HuH-7 (cell line): ENCODE measurements at regions not wholly inside any gene's neighbourhood (a gene's known extent, or its start where the extent isn't known, plus 50 kb on each side); places are given as distances from the start of the nearest gene placed in this dataset.

Experiments used
- DNase-seq: peaks from one replicate; pipeline ENCODE4 v3.0.0; 2011; ENCODE audit warnings: low spot score

GRCh38 chr10:107443813-107444212 is 279.3 kb upstream of the SORCS1 start:
- no peak for DNase-seq

- DNase-seq, result no peak
Measured at GRCh38 chr10:107443326-107443725, 278.8 kb upstream of the SORCS1 start.

- DNase-seq, result no peak
Measured at GRCh38 chr10:107442035-107442505, 277.6 kb upstream of the SORCS1 start.

GRCh38 chr10:107440741-107441140 is 276.2 kb upstream of the SORCS1 start:
- DNase-seq, result no peak

- DNase-seq, result no peak
Measured at GRCh38 chr10:107437921-107438320, 273.4 kb upstream of the SORCS1 start.

DNA sequence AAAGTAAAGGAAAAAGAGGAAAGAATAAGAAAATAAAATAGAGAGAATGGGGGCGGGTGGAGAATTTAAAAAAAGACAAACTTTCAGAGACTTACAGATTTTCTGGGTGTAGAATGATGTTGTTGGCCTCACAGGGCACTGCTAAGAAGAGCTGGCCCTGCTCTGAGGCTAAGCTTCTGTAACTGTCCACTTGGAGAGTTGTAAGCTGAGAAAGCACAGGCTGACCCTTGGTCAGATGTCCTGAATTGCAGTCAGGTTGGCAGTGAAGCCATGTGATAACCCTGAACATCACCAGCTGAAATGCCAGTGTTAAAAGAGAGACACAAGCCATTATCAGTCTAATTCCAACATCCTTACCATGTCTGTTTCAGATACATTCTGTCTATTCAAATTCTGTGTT is 272.1 kb upstream of the SORCS1 start:
- DNase-seq, result no peak

DNA sequence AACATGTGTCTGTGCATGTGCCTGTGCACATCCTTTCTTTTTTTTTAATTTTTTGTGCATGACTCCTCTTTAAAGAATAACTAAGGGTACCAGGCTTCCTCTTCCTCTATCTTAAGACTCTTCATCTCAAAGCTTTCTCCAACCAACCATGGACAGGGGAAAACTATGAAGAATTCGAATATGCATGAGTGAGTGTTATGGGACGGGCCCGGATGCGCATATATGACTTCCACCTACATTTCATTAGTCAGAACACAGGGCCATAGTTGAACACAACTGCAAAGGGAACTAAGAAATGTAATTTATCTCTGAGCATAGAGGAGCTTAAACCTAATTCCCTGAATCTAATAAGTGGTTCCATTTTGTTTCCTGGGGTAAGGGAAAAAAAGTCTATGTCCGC is 270.3 kb upstream of the SORCS1 start:
- no peak for DNase-seq

GRCh38 chr10:107434201-107434600 is 269.7 kb upstream of the SORCS1 start:
- no peak for DNase-seq

GRCh38 chr10:107433605-107434004 is 269.1 kb upstream of the SORCS1 start:
- no peak for DNase-seq

- no peak for DNase-seq
Measured at GRCh38 chr10:107430446-107430845, 265.9 kb upstream of the SORCS1 start.

DNA sequence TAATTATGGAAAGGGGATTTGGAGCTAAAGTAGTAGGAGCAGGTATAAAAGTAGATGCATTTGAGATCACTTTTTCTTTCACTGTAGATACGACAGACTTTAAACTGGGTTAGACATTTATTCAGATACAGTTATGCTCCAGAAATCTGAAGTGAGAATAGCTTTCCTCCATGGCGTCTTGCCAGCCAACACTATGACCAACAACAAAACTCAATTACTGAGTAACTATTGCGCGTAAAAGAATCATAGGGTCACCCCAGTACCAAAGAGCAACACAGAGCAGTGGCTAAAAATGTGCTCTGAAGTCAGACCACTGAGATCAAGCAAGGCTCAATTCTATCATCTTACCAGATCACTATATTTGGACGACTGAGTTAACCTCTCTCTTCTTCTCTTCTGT is 262.5 kb upstream of the SORCS1 start:
- no peak for DNase-seq

GRCh38 chr10:107425931-107426553 is 261.5 kb upstream of the SORCS1 start:
- no peak for DNase-seq

DNA sequence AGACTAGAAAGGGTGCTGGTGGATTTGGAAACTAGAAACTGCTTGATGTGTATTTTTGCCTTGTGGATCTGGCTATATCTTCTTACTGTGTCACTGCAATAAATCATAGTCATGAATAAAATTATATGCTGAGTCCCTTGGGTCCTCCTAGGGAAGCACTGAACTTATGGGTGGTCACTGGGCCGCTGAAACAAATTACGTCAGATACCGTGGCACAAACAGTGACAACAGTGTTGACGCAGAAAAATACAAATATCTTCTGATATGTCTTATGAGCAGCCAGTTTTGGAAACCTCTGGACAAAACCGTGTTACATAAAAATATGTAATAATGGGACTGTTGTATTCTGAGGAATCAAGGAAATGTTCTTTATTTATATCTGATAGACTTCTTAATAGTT is 260.1 kb upstream of the SORCS1 start:
- DNase-seq, result no peak

DNA sequence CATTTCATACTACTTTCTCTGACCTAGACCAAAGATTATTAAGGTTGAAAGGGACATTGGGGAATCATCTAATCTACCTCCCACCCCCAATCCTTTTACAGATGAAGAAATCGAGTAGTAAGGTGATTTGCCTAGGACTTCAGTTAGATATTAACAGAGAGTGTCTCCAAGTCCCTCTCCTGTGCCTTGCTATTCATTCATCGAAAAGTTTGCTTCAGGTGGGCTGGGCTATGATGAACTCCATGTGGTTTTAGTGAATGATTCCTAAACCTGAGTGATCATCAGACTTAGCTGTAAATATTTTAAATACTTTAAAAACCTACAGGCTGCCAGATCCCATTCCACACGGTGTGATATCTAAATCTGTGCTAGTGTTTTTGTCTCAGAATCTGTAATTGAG is 259.4 kb upstream of the SORCS1 start:
- no peak for DNase-seq

DNA sequence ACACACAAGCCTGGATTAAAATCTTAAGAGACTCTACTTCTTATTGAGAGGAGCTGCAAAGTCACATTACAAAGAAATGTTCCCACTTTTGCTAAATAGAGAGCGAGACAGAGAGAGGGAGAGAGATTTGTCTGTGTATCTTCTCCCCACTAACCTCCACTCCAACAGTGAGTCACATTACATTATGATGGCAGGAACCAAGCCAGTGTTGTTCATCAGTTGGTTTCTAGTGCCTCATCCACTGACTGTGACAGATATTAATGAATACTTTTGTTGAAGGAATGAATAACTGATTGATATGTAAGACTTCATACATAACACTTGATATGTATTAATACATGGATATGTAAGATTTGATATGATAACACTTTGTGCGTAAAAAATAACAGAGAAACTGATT is 258.2 kb upstream of the SORCS1 start:
- no peak for DNase-seq

DNA sequence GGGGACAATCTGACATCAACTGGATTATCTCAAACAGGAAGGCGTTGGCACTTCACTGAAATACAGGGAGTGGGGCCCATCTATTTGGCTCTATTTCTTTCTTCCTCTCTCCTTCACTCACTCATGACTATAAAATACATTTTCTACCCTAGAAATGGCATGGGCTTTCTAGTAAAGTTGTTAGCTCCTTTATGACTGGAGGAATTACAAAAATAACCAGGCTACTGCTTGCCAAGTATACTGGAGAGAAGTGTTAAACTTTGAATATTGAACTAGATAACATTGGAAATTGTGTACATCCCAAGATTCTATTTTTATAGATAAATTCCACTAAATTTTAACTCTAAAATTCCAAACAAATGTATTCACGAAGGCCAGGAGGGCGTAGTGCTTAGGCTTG is 255.7 kb upstream of the SORCS1 start:
- no peak for DNase-seq

DNA sequence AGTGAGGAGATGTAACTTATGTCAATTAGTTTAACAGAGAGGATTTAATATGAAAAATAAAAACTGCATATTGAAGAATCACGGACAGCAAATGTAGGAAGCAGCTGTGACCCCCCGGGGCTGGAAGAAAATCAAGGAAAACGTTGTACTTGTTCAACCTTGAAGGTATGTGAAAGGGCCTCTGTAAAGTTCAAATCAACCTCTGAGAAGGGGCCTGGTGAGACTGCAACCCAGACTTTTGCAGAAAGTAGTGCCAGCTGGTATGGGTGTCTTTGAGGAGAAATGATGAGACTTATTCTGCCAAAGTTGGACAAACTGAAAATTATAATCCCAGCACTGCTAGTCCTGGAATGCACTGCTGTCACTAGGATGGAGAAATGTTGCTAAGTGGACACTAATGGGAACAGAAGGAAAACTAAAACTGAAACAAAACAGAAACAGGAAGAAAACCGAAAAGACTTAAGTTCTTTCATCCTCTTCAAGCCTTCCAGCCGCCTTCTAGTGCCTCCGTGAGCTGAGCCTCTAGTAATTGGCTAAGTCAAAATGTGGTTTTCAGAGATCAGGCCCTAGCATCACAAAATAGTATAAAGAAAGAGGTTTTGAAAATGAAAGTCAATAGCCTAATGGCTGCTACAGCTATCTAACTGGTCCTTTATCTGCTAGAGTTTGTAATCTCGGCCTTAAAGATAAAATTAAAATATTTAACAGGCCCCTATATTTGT is 253.7 kb upstream of the SORCS1 start:
- no peak for DNase-seq

DNA sequence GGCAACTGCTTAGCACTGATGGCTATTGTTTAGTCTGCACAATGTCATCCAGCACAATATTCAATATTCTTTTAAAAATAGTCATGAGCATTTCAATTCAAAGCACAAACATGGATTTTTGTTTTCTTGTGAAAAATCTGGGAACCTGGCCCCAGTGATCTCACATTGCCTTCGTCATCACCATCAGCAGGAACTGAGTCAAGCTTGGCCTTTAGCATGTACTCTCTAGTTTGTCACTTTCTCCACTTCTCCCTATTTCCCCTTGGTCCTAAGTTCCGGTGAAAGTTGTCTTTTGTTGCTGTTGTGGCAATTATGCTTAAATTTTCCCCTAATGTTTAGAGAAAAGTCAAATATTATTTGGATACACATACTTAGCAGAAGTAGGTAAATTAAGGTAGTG is 252.9 kb upstream of the SORCS1 start:
- no peak for DNase-seq

DNA sequence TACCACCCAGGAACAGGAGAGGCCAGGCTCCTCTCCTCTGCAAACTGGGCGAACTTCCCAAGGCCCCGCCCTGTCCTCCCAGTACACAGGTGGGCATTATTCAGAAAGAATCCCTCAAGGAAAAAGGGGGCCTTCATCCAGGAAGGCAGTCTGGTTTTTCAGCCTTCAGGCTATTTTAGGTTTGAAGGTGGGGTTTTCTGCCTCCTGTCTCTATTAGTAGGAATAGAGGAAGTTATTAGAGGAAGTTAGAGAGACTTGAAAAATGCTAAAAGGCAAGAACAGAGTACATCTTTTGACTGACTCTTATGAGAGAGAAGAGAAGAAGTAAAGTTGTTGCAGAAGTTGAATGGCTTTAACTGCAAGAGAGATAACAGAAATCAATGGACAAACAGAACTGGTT is 250.9 kb upstream of the SORCS1 start:
- DNase-seq, result no peak

DNA sequence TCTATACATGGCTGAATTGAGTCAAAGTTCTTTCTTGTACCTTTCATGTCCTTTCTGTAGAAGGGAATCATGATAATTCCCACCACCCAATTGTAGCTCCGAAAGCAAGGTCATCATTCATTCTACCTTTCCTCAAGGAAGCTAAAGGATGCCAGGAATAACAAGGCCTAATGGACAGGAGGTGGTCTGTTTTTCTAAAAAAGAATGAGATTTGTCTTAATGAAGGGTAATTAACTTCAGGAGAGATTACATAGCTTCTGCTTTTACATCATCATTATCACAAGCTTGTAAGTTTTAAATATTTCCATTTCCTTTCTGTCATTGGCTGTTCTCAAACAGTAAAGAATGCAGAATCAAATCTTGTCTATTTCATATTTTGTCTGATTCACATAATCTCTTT is 249.5 kb upstream of the SORCS1 start:
- DNase-seq, result no peak

DNA sequence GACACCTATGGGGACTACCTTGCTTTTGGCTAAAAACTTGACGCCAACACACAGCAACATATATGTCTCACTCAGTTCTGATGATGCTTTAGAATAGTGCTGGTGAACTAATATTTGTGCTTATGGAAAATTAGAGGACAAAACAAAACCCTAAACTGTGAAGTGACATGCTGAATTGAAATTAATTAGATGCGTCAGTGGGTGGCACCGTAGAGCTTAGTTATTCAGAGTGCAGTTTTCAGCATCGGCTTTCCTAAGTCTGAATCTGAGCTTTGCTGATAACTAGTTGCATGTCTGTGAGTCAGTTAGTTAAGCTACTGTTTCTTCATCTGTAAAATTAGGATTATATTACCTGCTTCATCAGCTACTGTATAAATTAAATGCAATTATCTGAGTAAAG is 245.0 kb upstream of the SORCS1 start:
- DNase-seq, result no peak

DNA sequence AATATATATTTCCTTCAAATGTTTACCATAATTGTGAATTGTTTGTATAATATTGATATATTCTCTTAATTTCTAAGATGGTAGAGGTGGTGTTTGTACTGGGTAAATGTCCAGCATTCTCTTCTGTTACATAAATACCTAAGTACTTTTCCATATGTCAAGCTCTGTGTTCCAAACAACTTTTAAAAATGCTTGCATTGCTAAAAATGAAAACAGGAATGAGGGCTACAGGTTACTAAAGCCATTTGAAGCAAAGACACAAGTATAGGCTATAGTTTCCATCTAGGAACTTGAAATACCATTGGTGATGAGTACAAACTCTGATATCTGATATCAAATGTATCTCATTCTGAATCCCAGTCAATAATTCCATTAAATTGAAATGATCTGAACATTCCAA is 233.6 kb upstream of the SORCS1 start:
- DNase-seq, result no peak

DNA sequence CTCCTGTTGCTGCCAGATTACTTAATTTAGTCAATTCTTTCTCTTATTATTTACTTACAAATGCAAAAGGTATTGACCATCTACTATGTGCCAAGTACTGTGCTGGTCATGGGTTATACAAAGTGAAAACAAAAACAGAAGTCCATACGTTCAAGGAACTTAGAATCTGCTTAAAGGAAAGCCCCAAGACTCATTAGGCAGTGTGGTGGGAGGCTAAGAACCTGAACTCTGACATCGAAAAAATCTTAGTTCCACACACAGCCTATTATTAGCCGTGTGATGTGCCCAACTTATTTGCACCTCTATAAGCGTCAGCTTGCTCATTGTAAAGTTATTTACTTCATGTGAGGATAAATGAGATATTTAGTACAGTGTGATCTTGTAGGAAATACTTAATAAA is 227.4 kb upstream of the SORCS1 start:
- no peak for DNase-seq

- no peak for DNase-seq
Measured at GRCh38 chr10:107390563-107390962, 226.1 kb upstream of the SORCS1 start.
